Duodenal mucosa (tissue), 2 donors: ENCODE measurements at regions not wholly inside any gene's neighbourhood (a gene's known extent, or its start where the extent isn't known, plus 50 kb on each side); places are given as distances from the start of the nearest gene placed in this dataset.
"Not testable (repeated sequence)": the region's sequence is repeated elsewhere in the genome, so short reads cannot be mapped to it uniquely, and the experiment has no call there.

Source experiments
- H3K27ac ChIP-seq: one replicate; pipeline ENCODE4 v1.7.0; 2013; ENCODE audit warnings: low read depth, low read length
- H3K27me3 ChIP-seq, 2 donors: one replicate each; pipeline ENCODE4 v1.7.0; 2013; ENCODE audit warnings: low read length in 2 of 2, control low read depth in 1 of 2; ENCODE audit not compliant: insufficient read depth in 2 of 2, control insufficient read depth in 1 of 2
- H3K36me3 ChIP-seq, 2 donors: one replicate each; pipeline ENCODE4 v1.7.0; 2013; ENCODE audit warnings: low read length in 2 of 2, control low read depth in 1 of 2; ENCODE audit not compliant: insufficient read depth in 2 of 2, control insufficient read depth in 1 of 2
- H3K4me1 ChIP-seq, 2 donors: one replicate each; pipeline ENCODE4 v1.7.0; 2013; ENCODE audit warnings: low read length in 2 of 2, control low read depth in 1 of 2; ENCODE audit not compliant: insufficient read depth in 2 of 2, control insufficient read depth in 1 of 2
- H3K4me3 ChIP-seq, 2 donors: one replicate each; pipeline ENCODE4 v1.7.0; 2013; ENCODE audit warnings: low read length in 2 of 2, low read depth in 1 of 2
- H3K9ac ChIP-seq, 2 donors: one replicate each; pipeline ENCODE4 v1.7.0; 2013; ENCODE audit warnings: low read length in 2 of 2, low read depth in 1 of 2
- H3K9me3 ChIP-seq, 2 donors: one replicate each; pipeline ENCODE4 v1.7.0; 2013; ENCODE audit warnings: low read length in 2 of 2, control low read depth in 1 of 2; ENCODE audit not compliant: control insufficient read depth in 1 of 2

- Histone ChIP-seq H3K27me3 (peaks cover 8 to 20% of the 10 kb centered on the region in 2 donors), H3K4me3 (peak overlapping the region in 1 of 2 donors; percentile 43), H3K27ac (no peak overlapping the region), H3K9ac (peak overlapping the region in 1 of 2 donors; percentile 20), H3K4me1 (peaks cover 9 to 13% of the 10 kb centered on the region in 2 donors), H3K9me3 (no peaks in the 10 kb centered on the region), H3K36me3 (no peaks in the 10 kb centered on the region)
Observed at GRCh38 chr17:21513012-21513570, 136.9 kb downstream of the KCNJ12 start.

GRCh38 chr17:21514567-21514966 lies 138.4 kb downstream of the KCNJ12 start:
- H3K27me3 ChIP-seq = peaks cover 8 to 20% of the 10 kb centered on the region in 2 donors
- H3K27ac ChIP-seq, H3K4me3 ChIP-seq, H3K9ac ChIP-seq, H3K36me3 ChIP-seq, H3K9me3 ChIP-seq: not testable (repeated sequence)
- peaks cover 17 to 19% of the 10 kb centered on the region in 2 donors for H3K4me1 ChIP-seq

- Histone ChIP-seq H3K4me3 (no peak overlapping the region), H3K4me1 (peaks cover 7 to 12% of the 10 kb centered on the region in 2 donors), H3K9ac (no peak overlapping the region), H3K9me3 (no peaks in the 10 kb centered on the region), H3K27me3 (no peaks in the 10 kb centered on the region), H3K36me3 (no peaks in the 10 kb centered on the region), H3K27ac (no peak overlapping the region)
Observed at GRCh38 chr17:21517538-21518293, 141.6 kb downstream of the KCNJ12 start.

- peaks cover 7 to 12% of the 10 kb centered on the region in 2 donors for H3K4me1 ChIP-seq
- H3K27ac ChIP-seq = no peak overlapping the region
- no peak overlapping the region for H3K4me3 ChIP-seq
- no peaks in the 10 kb centered on the region for H3K9me3 ChIP-seq
- H3K9ac ChIP-seq = no peak overlapping the region
- no peaks in the 10 kb centered on the region for H3K27me3 ChIP-seq
- no peaks in the 10 kb centered on the region for H3K36me3 ChIP-seq
Observed at GRCh38 chr17:21522755-21523336, 146.7 kb downstream of the KCNJ12 start.

GRCh38 chr17:21523497-21524210 lies 147.5 kb downstream of the KCNJ12 start:
- no peaks in the 10 kb centered on the region for H3K9me3 ChIP-seq
- no peak overlapping the region for H3K4me3 ChIP-seq
- H3K27me3 ChIP-seq = no peaks in the 10 kb centered on the region
- no peak overlapping the region for H3K9ac ChIP-seq
- peaks cover 3 to 5% of the 10 kb centered on the region in 2 donors for H3K4me1 ChIP-seq
- H3K36me3 ChIP-seq = no peaks in the 10 kb centered on the region
- no peak overlapping the region for H3K27ac ChIP-seq

- no peaks in the 10 kb centered on the region for H3K27me3 ChIP-seq
Observed at GRCh38 chr17:21524211-21524591, 148.0 kb downstream of the KCNJ12 start.

GRCh38 chr17:21525464-21526130 lies 149.4 kb downstream of the KCNJ12 start:
- H3K36me3 ChIP-seq = no peaks in the 10 kb centered on the region
- no peak overlapping the region for H3K9ac ChIP-seq
- no peaks in the 10 kb centered on the region for H3K27me3 ChIP-seq
- no peaks in the 10 kb centered on the region for H3K9me3 ChIP-seq
- no peaks in the 10 kb centered on the region for H3K4me1 ChIP-seq
- no peak overlapping the region for H3K27ac ChIP-seq
- no peak overlapping the region for H3K4me3 ChIP-seq

More at GRCh38 chr17:21524211-21524591, 148.0 kb downstream of the KCNJ12 start:
- Histone ChIP-seq H3K36me3 (no peaks in the 10 kb centered on the region), H3K4me3 (no peak overlapping the region), H3K4me1 (no peaks in the 10 kb centered on the region), H3K9ac (no peak overlapping the region), H3K27ac (no peak overlapping the region), H3K9me3 (no peaks in the 10 kb centered on the region)

GRCh38 chr17:21528031-21528695 lies 152.0 kb downstream of the KCNJ12 start:
- no peaks in the 10 kb centered on the region for H3K27me3 ChIP-seq
- no peak overlapping the region for H3K9ac ChIP-seq
- no peak overlapping the region for H3K27ac ChIP-seq
- H3K36me3 ChIP-seq = peaks cover 0 to 7% of the 10 kb centered on the region in 2 donors
- no peaks in the 10 kb centered on the region for H3K4me1 ChIP-seq
- H3K9me3 ChIP-seq = no peaks in the 10 kb centered on the region
- no peak overlapping the region for H3K4me3 ChIP-seq

- H3K27me3 ChIP-seq = no peaks in the 10 kb centered on the region
- H3K4me1 ChIP-seq = no peaks in the 10 kb centered on the region
- H3K9ac ChIP-seq = no peak overlapping the region
- peaks cover 0 to 25% of the 10 kb centered on the region in 2 donors for H3K36me3 ChIP-seq
- no peaks in the 10 kb centered on the region for H3K9me3 ChIP-seq
- no peak overlapping the region for H3K4me3 ChIP-seq
- no peak overlapping the region for H3K27ac ChIP-seq
Observed at GRCh38 chr17:21530311-21530710, 154.2 kb downstream of the KCNJ12 start.
